ENCODE measurements at regions not wholly inside any gene's neighbourhood (a gene's known extent, or its start where the extent isn't known, plus 50 kb on each side); places are given as distances from the start of the nearest gene placed in this dataset.

- no peaks in the 10 kb centered on the region for H3K9me3 ChIP-seq (ENCODE audit: control insufficient read depth, low read length)
- no peak overlapping the region for H3K27ac ChIP-seq (ENCODE audit: low read depth, low read length)
- Mint-ChIP-seq H3K27me3 (ENCODE audit: insufficient read depth) (peaks cover 4% of the 10 kb centered on the region), H3K9me3 (no peaks in the 10 kb centered on the region), H3K36me3 (ENCODE audit: low read depth) (no peaks in the 10 kb centered on the region), H3K4me1 (peaks cover 21% of the 10 kb centered on the region), H3K27ac (no peak overlapping the region), H3K4me3 (peak overlapping the region; percentile 5)
- no peak for TF ChIP-seq CTCF (conservative IDR thresholded peaks at IDR 0.05)
- no peaks in the 10 kb centered on the region for H3K36me3 ChIP-seq (ENCODE audit: control insufficient read depth, insufficient read depth, low read length)
- no peak overlapping the region for H3K9ac ChIP-seq (ENCODE audit: extremely low read depth, low read length, poor library complexity, severe bottlenecking)
- no peaks in the 10 kb centered on the region for H3K27me3 ChIP-seq (ENCODE audit: control insufficient read depth, insufficient read depth, low read length, poor library complexity, severe bottlenecking)
- no peak for DNase-seq
- H3K4me1 ChIP-seq (ENCODE audit: control insufficient read depth, insufficient read depth, low read length) = no peaks in the 10 kb centered on the region
- H3K4me3 ChIP-seq (ENCODE audit: low read length) = peak overlapping the region; percentile 67
These were observed 763.1 kb upstream of the COBL start for GRCh38 chr7:52079726-52080125.

GRCh38 chr7:52077571-52077970, 761.0 kb upstream of the COBL start:
- DNase-seq = no peak
- Mint-ChIP-seq H3K27ac (no peak overlapping the region), H3K4me1 (peaks cover 21% of the 10 kb centered on the region), H3K27me3 (ENCODE audit: insufficient read depth) (peaks cover 9% of the 10 kb centered on the region), H3K9me3 (no peaks in the 10 kb centered on the region), H3K36me3 (ENCODE audit: low read depth) (no peaks in the 10 kb centered on the region), H3K4me3 (no peak overlapping the region)
- Histone ChIP-seq H3K4me1 (ENCODE audit: control insufficient read depth, insufficient read depth, low read length) (no peaks in the 10 kb centered on the region), H3K36me3 (ENCODE audit: control insufficient read depth, insufficient read depth, low read length) (no peaks in the 10 kb centered on the region), H3K9me3 (ENCODE audit: control insufficient read depth, low read length) (no peaks in the 10 kb centered on the region), H3K27me3 (ENCODE audit: control insufficient read depth, insufficient read depth, low read length, poor library complexity, severe bottlenecking) (no peaks in the 10 kb centered on the region), H3K9ac (ENCODE audit: extremely low read depth, low read length, poor library complexity, severe bottlenecking) (no peak overlapping the region), H3K27ac (ENCODE audit: low read depth, low read length) (no peak overlapping the region), H3K4me3 (ENCODE audit: low read length) (no peak overlapping the region)
- WGBS, 2 experiments (ENCODE audit: insufficient coverage in 1 of 2, insufficient read length in 1 of 2) = 88 to 100% methylated on average over 1 to 2 of the region's 2 CpGs
- TF ChIP-seq CTCF (conservative IDR thresholded peaks at IDR 0.05) = no peak

- H3K4me3 ChIP-seq (ENCODE audit: low read length) = no peak overlapping the region
- Mint-ChIP-seq H3K9me3 (no peaks in the 10 kb centered on the region), H3K4me1 (peaks cover 12% of the 10 kb centered on the region), H3K36me3 (ENCODE audit: low read depth) (no peaks in the 10 kb centered on the region), H3K4me3 (no peak overlapping the region), H3K27me3 (ENCODE audit: insufficient read depth) (peaks cover 9% of the 10 kb centered on the region), H3K27ac (no peak overlapping the region)
- no peak overlapping the region for H3K27ac ChIP-seq (ENCODE audit: low read depth, low read length)
- H3K4me1 ChIP-seq (ENCODE audit: control insufficient read depth, insufficient read depth, low read length) = no peaks in the 10 kb centered on the region
- no peaks in the 10 kb centered on the region for H3K9me3 ChIP-seq (ENCODE audit: control insufficient read depth, low read length)
- 84 to 91% methylated on average over 2 to 4 of the region's 4 CpGs for WGBS, 2 experiments (ENCODE audit: insufficient coverage in 1 of 2, insufficient read length in 1 of 2)
- no peak for TF ChIP-seq CTCF (conservative IDR thresholded peaks at IDR 0.05)
- no peaks in the 10 kb centered on the region for H3K27me3 ChIP-seq (ENCODE audit: control insufficient read depth, insufficient read depth, low read length, poor library complexity, severe bottlenecking)
- DNase-seq = no peak
- no peaks in the 10 kb centered on the region for H3K36me3 ChIP-seq (ENCODE audit: control insufficient read depth, insufficient read depth, low read length)
- H3K9ac ChIP-seq (ENCODE audit: extremely low read depth, low read length, poor library complexity, severe bottlenecking) = no peak overlapping the region
These were observed 758.3 kb upstream of the COBL start for GRCh38 chr7:52074912-52075311.
